Neural progenitor cell (in vitro differentiated cells): ENCODE measurements at regions not wholly inside any gene's neighbourhood (a gene's known extent, or its start where the extent isn't known, plus 50 kb on each side); places are given as distances from the start of the nearest gene placed in this dataset.

Experiments used
- DNase-seq: peaks from one replicate; pipeline ENCODE4 v3.0.0-alpha.2; 2016; ENCODE audit warnings: low spot score
- H2AFZ ChIP-seq: fragments of 200-600 bp; sonication (generic); replicated peaks from 2 replicates; pipeline ENCODE4 v1.6.1; 2016; ENCODE audit warnings: antibody characterized with exemption
- H3F3A ChIP-seq: fragments of 200-600 bp; sonication (generic); 2 replicates; pipeline ENCODE4 v1.6.1; 2016; ENCODE audit warnings: antibody characterized with exemption, low read depth
- H3K27ac ChIP-seq: fragments of 200-600 bp; sonication (generic); 2 replicates; pipeline ENCODE4 v1.5.1; 2016; ENCODE audit warnings: mild to moderate bottlenecking
- H3K27me3 ChIP-seq: fragments of 200-600 bp; sonication (generic); 2 replicates; pipeline ENCODE4 v1.6.1; 2016; ENCODE audit warnings: mild to moderate bottlenecking, moderate library complexity
- H3K36me3 ChIP-seq: fragments of 200-600 bp; sonication (generic); 2 replicates; pipeline ENCODE4 v1.5.1; 2016
- H3K4me1 ChIP-seq: fragments of 200-600 bp; sonication (generic); 2 replicates; pipeline ENCODE4 v1.6.1; 2016; ENCODE audit warnings: mixed run types
- H3K4me2 ChIP-seq: fragments of 200-600 bp; sonication (generic); 2 replicates; pipeline ENCODE4 v1.6.1; 2016
- H3K4me3 ChIP-seq: fragments of 200-600 bp; sonication (generic); 2 replicates; pipeline ENCODE4 v1.5.1; 2016
- H3K79me2 ChIP-seq: fragments of 200-600 bp; sonication (generic); 2 replicates; pipeline ENCODE4 v1.6.1; 2016; ENCODE audit warnings: low read depth
- H3K9ac ChIP-seq: fragments of 200-600 bp; sonication (generic); 2 replicates; pipeline ENCODE4 v1.6.1; 2016
- H3K9me3 ChIP-seq: fragments of 200-600 bp; sonication (generic); 2 replicates; pipeline ENCODE4 v1.5.1; 2016; ENCODE audit warnings: low read depth
- H4K20me1 ChIP-seq: fragments of 200-600 bp; sonication (generic); 2 replicates; pipeline ENCODE4 v1.6.1; 2016; ENCODE audit warnings: low read depth
- H3K27ac Mint-ChIP-seq: 3 replicates; pipeline ENCODE4 v1.8.0; 2021; ENCODE audit warnings: mixed read lengths
- H3K27me3 Mint-ChIP-seq: 2 replicates; pipeline ENCODE4 v1.8.0; 2022; ENCODE audit warnings: low read depth, mild to moderate bottlenecking, inconsistent platforms, moderate library complexity, mixed read lengths; ENCODE audit not compliant: insufficient read depth
- H3K36me3 Mint-ChIP-seq: 3 replicates; pipeline ENCODE4 v1.8.0; 2021; ENCODE audit warnings: mixed read lengths
- H3K4me1 Mint-ChIP-seq: 3 replicates; pipeline ENCODE4 v1.8.0; 2021; ENCODE audit warnings: mixed read lengths
- H3K4me3 Mint-ChIP-seq: 3 replicates; pipeline ENCODE4 v1.8.0; 2021; ENCODE audit warnings: mild to moderate bottlenecking, moderate library complexity, mixed read lengths
- H3K9me3 Mint-ChIP-seq: 3 replicates; pipeline ENCODE4 v1.8.0; 2020; ENCODE audit warnings: mixed read lengths
- EZH2 ChIP-seq: fragments of 200-600 bp; sonication (generic); IDR thresholded peaks from 2 replicates; pipeline ENCODE4 v1.6.1; 2017; ENCODE audit warnings: antibody characterized with exemption, mild to moderate bottlenecking, moderate library complexity
- EZH2phosphoT487 ChIP-seq: fragments of 200-600 bp; sonication (generic); IDR thresholded peaks from 2 replicates; pipeline ENCODE4 v1.6.1; 2017; ENCODE audit warnings: antibody characterized with exemption
- TF ChIP-seq, protein P1 (sequence below): fragments of 200-600 bp; sonication (generic); IDR thresholded peaks from 2 replicates; pipeline ENCODE4 v1.5.1; 2017; ENCODE audit warnings: antibody characterized with exemption, mild to moderate bottlenecking

DNA sequence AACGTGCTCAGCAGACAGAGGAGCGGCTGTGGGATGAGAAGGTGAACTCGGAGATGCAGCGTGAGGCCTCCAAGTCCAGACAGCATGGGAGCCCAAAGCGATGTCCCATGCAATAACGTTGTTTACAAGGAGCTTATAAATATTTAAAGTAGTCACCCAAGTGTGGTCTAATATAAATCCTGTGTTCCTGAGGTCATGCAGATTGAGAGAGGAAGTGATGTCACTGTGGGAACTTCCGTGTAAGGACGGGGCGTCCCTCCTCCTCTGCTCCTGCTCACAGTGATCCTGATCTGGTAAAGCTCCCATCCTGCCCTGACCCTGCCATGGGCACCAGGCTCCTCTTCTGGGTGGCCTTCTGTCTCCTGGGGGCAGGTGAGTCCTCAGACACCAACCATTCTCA is 94.7 kb upstream of the PRSS58 start:
- H3K36me3 ChIP-seq: no peaks in the 10 kb centered on the region
- H3K4me3 Mint-ChIP-seq: no peak overlapping the region
- DNase-seq: no peak
- H3K9me3 ChIP-seq: no peaks in the 10 kb centered on the region
- H2AFZ ChIP-seq: no peak overlapping the region
- H3K4me1 ChIP-seq: no peaks in the 10 kb centered on the region
- no peaks in the 10 kb centered on the region for H3K79me2 ChIP-seq
- no peaks in the 10 kb centered on the region for H3K27me3 Mint-ChIP-seq
- H3K27ac Mint-ChIP-seq: no peak overlapping the region
- no peaks in the 10 kb centered on the region for H3K36me3 Mint-ChIP-seq
- H3K4me2 ChIP-seq: no peak overlapping the region
- H4K20me1 ChIP-seq: no peaks in the 10 kb centered on the region
- no peaks in the 10 kb centered on the region for H3K27me3 ChIP-seq
- no peak for TF ChIP-seq EZH2phosphoT487
- no peak overlapping the region for H3K27ac ChIP-seq
- H3K9ac ChIP-seq: no peak overlapping the region
- no peaks in the 10 kb centered on the region for H3K9me3 Mint-ChIP-seq
- no peak overlapping the region for H3K4me3 ChIP-seq
- no peaks in the 10 kb centered on the region for H3F3A ChIP-seq
- peaks cover 1% of the 10 kb centered on the region for H3K4me1 Mint-ChIP-seq

DNA sequence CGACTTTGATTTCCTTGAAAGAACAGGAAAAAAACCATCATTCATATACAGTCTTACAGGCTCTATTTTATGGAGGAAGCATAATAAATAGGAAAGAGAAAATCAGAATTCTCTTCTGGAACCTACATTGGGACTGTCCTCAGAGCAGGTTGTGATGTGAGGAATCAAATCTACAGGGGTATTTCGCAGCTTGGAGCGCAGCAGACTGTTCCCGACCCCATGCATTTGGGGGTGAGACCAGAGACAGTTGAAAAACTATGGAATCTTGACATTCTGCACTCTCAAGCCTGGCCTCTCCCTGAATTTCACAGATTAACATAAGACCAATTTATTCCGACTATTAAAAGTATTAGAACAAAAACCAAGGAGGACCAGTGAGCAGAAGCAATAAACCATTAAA is 93.3 kb upstream of the PRSS58 start:
- no peaks in the 10 kb centered on the region for H3K27me3 ChIP-seq
- Mint-ChIP-seq H3K27me3 (peaks cover 3% of the 10 kb centered on the region), H3K9me3 (no peaks in the 10 kb centered on the region), H3K4me1 (no peaks in the 10 kb centered on the region), H3K4me3 (no peak overlapping the region), H3K27ac (no peak overlapping the region), H3K36me3 (no peaks in the 10 kb centered on the region)
- H3K79me2 ChIP-seq: no peaks in the 10 kb centered on the region
- H3K4me1 ChIP-seq: no peaks in the 10 kb centered on the region
- no peak overlapping the region for H3K4me3 ChIP-seq
- H3F3A ChIP-seq: no peaks in the 10 kb centered on the region
- no peak overlapping the region for H3K27ac ChIP-seq
- H3K36me3 ChIP-seq: no peaks in the 10 kb centered on the region
- H2AFZ ChIP-seq: no peak overlapping the region
- no peak for DNase-seq
- TF ChIP-seq EZH2phosphoT487: no peak
- TF ChIP-seq EZH2: no peak
- TF ChIP-seq, protein P1, sequence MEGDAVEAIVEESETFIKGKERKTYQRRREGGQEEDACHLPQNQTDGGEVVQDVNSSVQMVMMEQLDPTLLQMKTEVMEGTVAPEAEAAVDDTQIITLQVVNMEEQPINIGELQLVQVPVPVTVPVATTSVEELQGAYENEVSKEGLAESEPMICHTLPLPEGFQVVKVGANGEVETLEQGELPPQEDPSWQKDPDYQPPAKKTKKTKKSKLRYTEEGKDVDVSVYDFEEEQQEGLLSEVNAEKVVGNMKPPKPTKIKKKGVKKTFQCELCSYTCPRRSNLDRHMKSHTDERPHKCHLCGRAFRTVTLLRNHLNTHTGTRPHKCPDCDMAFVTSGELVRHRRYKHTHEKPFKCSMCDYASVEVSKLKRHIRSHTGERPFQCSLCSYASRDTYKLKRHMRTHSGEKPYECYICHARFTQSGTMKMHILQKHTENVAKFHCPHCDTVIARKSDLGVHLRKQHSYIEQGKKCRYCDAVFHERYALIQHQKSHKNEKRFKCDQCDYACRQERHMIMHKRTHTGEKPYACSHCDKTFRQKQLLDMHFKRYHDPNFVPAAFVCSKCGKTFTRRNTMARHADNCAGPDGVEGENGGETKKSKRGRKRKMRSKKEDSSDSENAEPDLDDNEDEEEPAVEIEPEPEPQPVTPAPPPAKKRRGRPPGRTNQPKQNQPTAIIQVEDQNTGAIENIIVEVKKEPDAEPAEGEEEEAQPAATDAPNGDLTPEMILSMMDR: no peak
- no peaks in the 10 kb centered on the region for H4K20me1 ChIP-seq
- no peak overlapping the region for H3K4me2 ChIP-seq
- H3K9me3 ChIP-seq: no peaks in the 10 kb centered on the region
- no peak overlapping the region for H3K9ac ChIP-seq

DNA sequence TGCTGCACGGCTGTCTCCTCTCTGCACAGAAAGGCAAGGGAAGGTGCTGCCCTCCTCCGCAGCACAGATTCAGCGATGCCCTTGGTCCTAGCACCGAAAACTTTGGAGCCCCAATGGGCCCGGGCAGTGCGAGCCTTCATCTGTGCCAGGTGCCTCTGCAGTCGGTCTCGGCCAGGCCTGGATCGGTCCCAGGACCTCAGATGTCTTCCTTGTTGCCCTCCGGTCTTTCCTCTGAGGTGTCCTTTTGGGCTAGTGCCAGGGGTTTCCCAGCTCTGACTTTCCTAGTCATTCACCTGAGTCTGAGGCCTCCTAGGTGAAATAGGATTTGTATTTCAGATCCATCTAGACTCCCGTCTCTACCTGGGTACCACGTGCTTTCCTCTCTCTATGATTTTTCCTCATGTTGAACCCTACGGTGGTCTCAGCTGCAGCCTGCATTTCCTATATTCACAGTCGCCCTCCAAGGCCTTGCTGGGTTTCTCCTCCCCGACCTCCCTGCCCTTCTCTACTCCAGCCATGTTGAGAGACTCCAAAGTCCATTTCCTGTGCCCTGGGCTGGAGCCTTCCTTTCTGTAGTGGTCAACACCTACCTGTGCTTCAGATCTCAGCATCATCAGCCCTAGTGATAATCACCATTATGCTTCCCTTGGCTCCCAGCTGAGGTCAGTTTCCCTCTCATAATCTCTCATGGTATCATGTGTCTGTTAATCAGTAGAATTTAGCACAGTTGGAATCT is 92.0 kb upstream of the PRSS58 start:
- Histone ChIP-seq H3K27me3 (no peaks in the 10 kb centered on the region), H4K20me1 (no peaks in the 10 kb centered on the region), H3F3A (no peaks in the 10 kb centered on the region), H3K79me2 (no peaks in the 10 kb centered on the region), H3K4me2 (no peak overlapping the region), H3K27ac (no peak overlapping the region), H3K4me1 (peaks cover 7% of the 10 kb centered on the region), H3K9me3 (no peaks in the 10 kb centered on the region), H3K9ac (no peak overlapping the region), H2AFZ (no peak overlapping the region), H3K4me3 (no peak overlapping the region), H3K36me3 (no peaks in the 10 kb centered on the region)
- no peak for DNase-seq
- H3K36me3 Mint-ChIP-seq: no peaks in the 10 kb centered on the region
- H3K9me3 Mint-ChIP-seq: no peaks in the 10 kb centered on the region
- no peak overlapping the region for H3K27ac Mint-ChIP-seq
- TF ChIP-seq, protein P1: no peak
- no peak for TF ChIP-seq EZH2
- TF ChIP-seq EZH2phosphoT487: no peak
- H3K4me3 Mint-ChIP-seq: no peak overlapping the region
- H3K4me1 Mint-ChIP-seq: peaks cover 9% of the 10 kb centered on the region
- H3K27me3 Mint-ChIP-seq: peaks cover 3% of the 10 kb centered on the region

DNA sequence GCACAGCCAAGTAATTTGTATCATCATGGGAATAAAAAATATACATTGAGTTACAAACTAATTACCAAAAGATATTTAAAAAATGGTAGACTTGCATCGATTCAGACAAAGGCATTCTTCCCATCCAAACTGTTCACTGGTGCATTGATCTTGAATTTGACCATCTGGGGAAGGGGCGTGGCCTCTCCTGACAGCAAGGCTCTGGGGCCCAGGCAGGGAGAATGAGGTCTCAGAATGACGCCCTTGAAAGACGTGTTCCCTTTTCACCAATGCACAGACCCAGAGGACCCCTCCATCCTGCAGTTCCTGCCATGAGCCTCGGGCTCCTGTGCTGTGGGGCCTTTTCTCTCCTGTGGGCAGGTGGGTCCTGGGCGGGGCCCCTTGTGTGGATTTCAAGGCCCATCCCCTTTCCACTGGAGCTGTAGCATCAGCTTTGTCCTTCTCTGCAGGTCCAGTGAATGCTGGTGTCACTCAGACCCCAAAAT is 91.1 kb upstream of the PRSS58 start:
- Histone ChIP-seq H3K4me2 (no peak overlapping the region), H3F3A (no peaks in the 10 kb centered on the region), H3K4me3 (no peak overlapping the region), H3K27ac (no peak overlapping the region), H3K27me3 (no peaks in the 10 kb centered on the region), H3K9me3 (no peaks in the 10 kb centered on the region), H2AFZ (no peak overlapping the region), H3K9ac (no peak overlapping the region), H3K79me2 (no peaks in the 10 kb centered on the region), H3K4me1 (peaks cover 7% of the 10 kb centered on the region), H4K20me1 (no peaks in the 10 kb centered on the region), H3K36me3 (no peaks in the 10 kb centered on the region)
- Mint-ChIP-seq H3K36me3 (no peaks in the 10 kb centered on the region), H3K9me3 (no peaks in the 10 kb centered on the region), H3K27me3 (peaks cover 3% of the 10 kb centered on the region), H3K27ac (no peak overlapping the region), H3K4me3 (no peak overlapping the region), H3K4me1 (peaks cover 10% of the 10 kb centered on the region)
- DNase-seq: no peak
- TF ChIP-seq, protein P1: no peak
- TF ChIP-seq EZH2 (no peak), EZH2phosphoT487 (no peak)
